Ishikawa (cell line): ENCODE measurements at regions not wholly inside any gene's neighbourhood (a gene's known extent, or its start where the extent isn't known, plus 50 kb on each side); places are given as distances from the start of the nearest gene placed in this dataset.

ENCODE experiments used
- CEBPB ChIP-seq: IDR thresholded peaks from 2 replicates; pipeline ENCODE4 v1.6.1; 2012
- EGR1 ChIP-seq: IDR thresholded peaks from 2 replicates; pipeline ENCODE4 v1.6.1; 2012
- EP300 ChIP-seq: IDR thresholded peaks from 2 replicates; pipeline ENCODE4 v1.6.1; 2012; ENCODE audit warnings: borderline replicate concordance
- FOXM1 ChIP-seq: IDR thresholded peaks from 2 replicates; pipeline ENCODE4 v1.6.1; 2012; ENCODE audit warnings: low read depth, borderline replicate concordance
- NFIC ChIP-seq: IDR thresholded peaks from 2 replicates; pipeline ENCODE4 v1.6.1; 2012
- TAF1 ChIP-seq: IDR thresholded peaks from 2 replicates; pipeline ENCODE4 v1.6.1; 2012; ENCODE audit warnings: low read depth, mild to moderate bottlenecking
- TCF12 ChIP-seq: IDR thresholded peaks from 2 replicates; pipeline ENCODE4 v1.6.1; 2012; ENCODE audit warnings: low read depth
- TEAD4 ChIP-seq: IDR thresholded peaks from 2 replicates; pipeline ENCODE4 v1.6.1; 2012
- ZBTB7A ChIP-seq: IDR thresholded peaks from 2 replicates; pipeline ENCODE4 v1.6.1; 2012; ENCODE audit warnings: low read depth
- TF ChIP-seq, protein P1 (sequence below): IDR thresholded peaks from 2 replicates; pipeline ENCODE4 v1.6.1; 2012
- TF ChIP-seq, protein P2 (sequence below): IDR thresholded peaks from 2 replicates; pipeline ENCODE4 v1.6.1; 2012; ENCODE audit warnings: low read depth, mild to moderate bottlenecking

DNA sequence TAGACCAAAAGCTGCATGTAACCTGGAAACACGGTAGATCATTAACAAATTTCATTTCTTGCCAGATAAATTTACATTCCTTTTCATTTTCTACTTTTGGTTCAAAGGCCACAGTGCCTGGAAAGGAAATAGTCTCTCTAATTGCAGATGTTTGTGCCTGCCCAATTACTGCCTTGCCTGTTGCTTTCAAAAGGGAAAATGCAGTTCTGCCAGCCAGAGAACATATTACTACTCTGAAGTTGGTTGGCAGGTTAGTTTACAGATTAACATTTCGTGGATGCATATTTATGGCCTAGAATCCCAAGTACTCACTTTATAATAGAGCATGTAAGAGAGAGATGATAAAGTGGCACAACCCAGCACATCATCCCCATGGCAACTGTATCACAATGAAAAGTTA is 124.3 kb upstream of the LRRC3B start:
- TF ChIP-seq EGR1 (no peak), TCF12 (no peak), TAF1 (no peak), TEAD4 (no peak), CEBPB (no peak), NFIC (no peak), EP300 (no peak), FOXM1 (no peak), ZBTB7A (no peak)
- TF ChIP-seq, protein P1, sequence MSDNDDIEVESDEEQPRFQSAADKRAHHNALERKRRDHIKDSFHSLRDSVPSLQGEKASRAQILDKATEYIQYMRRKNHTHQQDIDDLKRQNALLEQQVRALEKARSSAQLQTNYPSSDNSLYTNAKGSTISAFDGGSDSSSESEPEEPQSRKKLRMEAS, result no peak
- TF ChIP-seq, protein P2, sequence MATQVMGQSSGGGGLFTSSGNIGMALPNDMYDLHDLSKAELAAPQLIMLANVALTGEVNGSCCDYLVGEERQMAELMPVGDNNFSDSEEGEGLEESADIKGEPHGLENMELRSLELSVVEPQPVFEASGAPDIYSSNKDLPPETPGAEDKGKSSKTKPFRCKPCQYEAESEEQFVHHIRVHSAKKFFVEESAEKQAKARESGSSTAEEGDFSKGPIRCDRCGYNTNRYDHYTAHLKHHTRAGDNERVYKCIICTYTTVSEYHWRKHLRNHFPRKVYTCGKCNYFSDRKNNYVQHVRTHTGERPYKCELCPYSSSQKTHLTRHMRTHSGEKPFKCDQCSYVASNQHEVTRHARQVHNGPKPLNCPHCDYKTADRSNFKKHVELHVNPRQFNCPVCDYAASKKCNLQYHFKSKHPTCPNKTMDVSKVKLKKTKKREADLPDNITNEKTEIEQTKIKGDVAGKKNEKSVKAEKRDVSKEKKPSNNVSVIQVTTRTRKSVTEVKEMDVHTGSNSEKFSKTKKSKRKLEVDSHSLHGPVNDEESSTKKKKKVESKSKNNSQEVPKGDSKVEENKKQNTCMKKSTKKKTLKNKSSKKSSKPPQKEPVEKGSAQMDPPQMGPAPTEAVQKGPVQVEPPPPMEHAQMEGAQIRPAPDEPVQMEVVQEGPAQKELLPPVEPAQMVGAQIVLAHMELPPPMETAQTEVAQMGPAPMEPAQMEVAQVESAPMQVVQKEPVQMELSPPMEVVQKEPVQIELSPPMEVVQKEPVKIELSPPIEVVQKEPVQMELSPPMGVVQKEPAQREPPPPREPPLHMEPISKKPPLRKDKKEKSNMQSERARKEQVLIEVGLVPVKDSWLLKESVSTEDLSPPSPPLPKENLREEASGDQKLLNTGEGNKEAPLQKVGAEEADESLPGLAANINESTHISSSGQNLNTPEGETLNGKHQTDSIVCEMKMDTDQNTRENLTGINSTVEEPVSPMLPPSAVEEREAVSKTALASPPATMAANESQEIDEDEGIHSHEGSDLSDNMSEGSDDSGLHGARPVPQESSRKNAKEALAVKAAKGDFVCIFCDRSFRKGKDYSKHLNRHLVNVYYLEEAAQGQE, result no peak
